Mesothelial cell of epicardium (in vitro differentiated cells): ENCODE measurements at regions not wholly inside any gene's neighbourhood (a gene's known extent, or its start where the extent isn't known, plus 50 kb on each side); places are given as distances from the start of the nearest gene placed in this dataset.

Source experiments
- DNase-seq, 2 experiments: peaks; one replicate each; pipeline ENCODE4 v3.0.0; 2021; ENCODE audit warnings: low spot score in 2 of 2; ENCODE audit not compliant: unreplicated experiment in 2 of 2
- H3K27ac Mint-ChIP-seq: 2 replicates; pipeline ENCODE4 v1.8.0; 2021; ENCODE audit warnings: mixed read lengths
- H3K27me3 Mint-ChIP-seq: 2 replicates; pipeline ENCODE4 v1.8.0; 2021; ENCODE audit warnings: low read depth, mixed read lengths
- H3K36me3 Mint-ChIP-seq: 2 replicates; pipeline ENCODE4 v1.8.0; 2021; ENCODE audit warnings: mixed read lengths
- H3K4me1 Mint-ChIP-seq: 2 replicates; pipeline ENCODE4 v1.8.0; 2021; ENCODE audit warnings: mixed read lengths
- H3K4me3 Mint-ChIP-seq: 2 replicates; pipeline ENCODE4 v1.8.0; 2021; ENCODE audit warnings: mild to moderate bottlenecking, moderate library complexity, mixed read lengths
- H3K9me3 Mint-ChIP-seq: 2 replicates; pipeline ENCODE4 v1.8.0; 2021; ENCODE audit warnings: mixed read lengths
- TF ChIP-seq, protein P1 (sequence below): fragments of 200-600 bp; sonication (generic); IDR thresholded peaks from one replicate; pipeline ENCODE4 v1.5.0; 2021; ENCODE audit warnings: antibody characterized with exemption; ENCODE audit not compliant: unreplicated experiment

DNA sequence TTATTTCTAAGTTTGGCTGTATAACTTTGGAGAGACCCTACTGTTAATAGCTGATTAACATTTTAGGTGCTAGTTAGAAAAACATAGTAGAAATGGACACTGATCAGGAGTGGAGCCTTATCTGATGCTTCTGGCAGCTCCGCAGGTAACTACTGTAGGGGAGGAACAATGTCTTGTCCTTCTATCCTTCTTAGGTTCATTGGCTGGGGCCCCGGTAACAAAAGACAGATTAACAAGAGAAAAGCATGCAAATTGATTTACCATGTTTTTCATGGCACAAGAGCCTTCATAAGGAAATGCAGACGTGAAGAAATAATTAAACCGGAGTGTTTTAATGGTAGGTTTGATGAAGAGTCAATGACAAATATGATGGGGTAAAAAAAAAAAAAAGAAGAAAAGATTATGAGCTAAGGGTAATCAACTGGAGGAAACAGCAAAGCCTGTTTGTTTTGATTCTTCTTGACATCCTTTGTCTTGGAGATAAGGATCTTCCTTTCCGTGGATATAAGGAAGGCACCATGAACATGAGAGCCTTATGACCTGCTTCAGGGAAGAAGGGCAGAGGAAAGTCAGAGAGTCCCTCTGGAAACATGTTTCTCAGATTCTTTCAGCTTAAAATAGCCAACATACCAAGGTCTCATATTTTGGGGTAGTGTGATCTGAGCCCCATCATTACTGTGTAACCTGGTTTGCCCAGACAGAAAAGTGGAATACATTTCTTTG is 62.4 kb upstream of the GCFC2 start:
- H3K4me1 Mint-ChIP-seq = peaks cover 18% of the 10 kb centered on the region
- no peak overlapping the region for H3K27ac Mint-ChIP-seq
- no peak overlapping the region for H3K4me3 Mint-ChIP-seq
- DNase-seq = no peak
- no peaks in the 10 kb centered on the region for H3K36me3 Mint-ChIP-seq
- TF ChIP-seq, protein P1, sequence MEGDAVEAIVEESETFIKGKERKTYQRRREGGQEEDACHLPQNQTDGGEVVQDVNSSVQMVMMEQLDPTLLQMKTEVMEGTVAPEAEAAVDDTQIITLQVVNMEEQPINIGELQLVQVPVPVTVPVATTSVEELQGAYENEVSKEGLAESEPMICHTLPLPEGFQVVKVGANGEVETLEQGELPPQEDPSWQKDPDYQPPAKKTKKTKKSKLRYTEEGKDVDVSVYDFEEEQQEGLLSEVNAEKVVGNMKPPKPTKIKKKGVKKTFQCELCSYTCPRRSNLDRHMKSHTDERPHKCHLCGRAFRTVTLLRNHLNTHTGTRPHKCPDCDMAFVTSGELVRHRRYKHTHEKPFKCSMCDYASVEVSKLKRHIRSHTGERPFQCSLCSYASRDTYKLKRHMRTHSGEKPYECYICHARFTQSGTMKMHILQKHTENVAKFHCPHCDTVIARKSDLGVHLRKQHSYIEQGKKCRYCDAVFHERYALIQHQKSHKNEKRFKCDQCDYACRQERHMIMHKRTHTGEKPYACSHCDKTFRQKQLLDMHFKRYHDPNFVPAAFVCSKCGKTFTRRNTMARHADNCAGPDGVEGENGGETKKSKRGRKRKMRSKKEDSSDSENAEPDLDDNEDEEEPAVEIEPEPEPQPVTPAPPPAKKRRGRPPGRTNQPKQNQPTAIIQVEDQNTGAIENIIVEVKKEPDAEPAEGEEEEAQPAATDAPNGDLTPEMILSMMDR = no peak
- peaks cover 8% of the 10 kb centered on the region for H3K9me3 Mint-ChIP-seq
- H3K27me3 Mint-ChIP-seq = peaks cover 6% of the 10 kb centered on the region

DNA sequence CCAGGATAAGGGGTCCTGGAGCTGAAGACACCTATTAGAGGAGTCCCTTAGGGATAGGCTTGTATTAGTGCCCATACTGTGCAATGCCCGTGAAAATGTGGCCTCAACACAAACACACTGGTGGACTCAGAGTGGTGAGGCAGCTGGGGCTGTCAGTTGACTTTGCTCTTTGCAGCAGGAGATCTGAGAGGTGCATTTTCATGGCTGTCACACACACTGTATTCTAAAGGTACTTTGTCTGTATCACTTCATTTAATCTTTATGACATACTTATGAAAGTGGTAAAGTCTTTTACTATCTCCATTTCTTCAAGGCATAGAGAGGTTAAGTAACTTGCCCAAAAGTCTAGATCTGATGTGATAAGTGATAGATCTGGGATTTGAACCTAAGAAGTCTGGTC is 55.1 kb upstream of the GCFC2 start:
- no peaks in the 10 kb centered on the region for H3K36me3 Mint-ChIP-seq
- no peaks in the 10 kb centered on the region for H3K9me3 Mint-ChIP-seq
- DNase-seq = no peak
- TF ChIP-seq, protein P1 = no peak
- H3K27me3 Mint-ChIP-seq = peaks cover 21% of the 10 kb centered on the region
- H3K4me1 Mint-ChIP-seq = no peaks in the 10 kb centered on the region
- no peak overlapping the region for H3K4me3 Mint-ChIP-seq
- H3K27ac Mint-ChIP-seq = no peak overlapping the region

DNA sequence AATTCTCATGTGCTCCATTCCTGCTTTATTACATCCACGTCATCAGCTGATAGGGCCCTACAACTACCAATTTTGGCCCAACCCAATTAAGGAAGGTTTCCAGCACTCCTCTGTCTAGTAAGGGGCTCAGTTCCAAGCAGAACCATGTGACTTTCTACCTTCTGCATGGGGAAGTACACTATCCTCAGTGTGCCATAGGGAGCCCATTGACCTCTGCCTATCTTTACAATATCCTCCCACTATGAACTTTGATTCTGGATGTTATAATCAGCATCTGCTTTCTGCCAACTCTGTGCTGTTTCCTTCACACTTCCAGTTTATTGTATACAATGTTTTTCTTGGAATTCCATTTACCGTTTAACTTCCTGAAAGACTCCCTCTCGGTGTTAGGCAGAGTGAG is 53.9 kb upstream of the GCFC2 start:
- DNase-seq = no peak
- Mint-ChIP-seq H3K4me3 (no peak overlapping the region), H3K9me3 (no peaks in the 10 kb centered on the region), H3K27me3 (peaks cover 21% of the 10 kb centered on the region), H3K27ac (no peak overlapping the region), H3K36me3 (no peaks in the 10 kb centered on the region), H3K4me1 (no peaks in the 10 kb centered on the region)
- TF ChIP-seq, protein P1 = no peak
